Stimulated activated CD8-positive, alpha-beta memory T cell treated with anti-CD3 and anti-CD28 coated beads, Interleukin-7, amount 100 ng/mL, for 4 hours (primary cell): ENCODE measurements at regions not wholly inside any gene's neighbourhood (a gene's known extent, or its start where the extent isn't known, plus 50 kb on each side); places are given as distances from the start of the nearest gene placed in this dataset.
"Not testable (repeated sequence)": the region's sequence is repeated elsewhere in the genome, so short reads cannot be mapped to it uniquely, and the experiment has no call there.

Experiments used
- DNase-seq, 2 donors: peaks; one replicate each; pipeline ENCODE4 v3.0.0-alpha.2; 2020; ENCODE audit warnings: low read depth in 2 of 2

DNA sequence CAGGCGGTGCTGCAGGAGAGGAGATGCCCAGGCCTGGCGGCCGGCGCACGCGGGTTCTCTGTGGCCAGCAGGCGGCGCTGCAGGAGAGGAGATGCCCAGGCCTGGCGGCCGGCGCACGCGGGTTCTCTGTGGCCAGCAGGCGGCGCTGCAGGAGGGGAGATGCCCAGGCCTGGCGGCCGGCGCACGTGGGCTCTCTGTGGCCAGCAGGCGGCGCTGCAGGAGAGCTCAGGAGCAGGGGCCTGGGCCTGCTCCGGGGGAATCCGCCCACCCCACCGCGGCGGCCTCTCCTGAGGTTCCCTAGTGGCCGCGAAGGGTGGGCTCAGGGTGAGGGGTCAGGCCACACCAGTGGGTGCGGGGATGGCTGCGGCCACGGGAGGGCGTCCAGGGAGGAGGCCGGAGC is 75.9 kb downstream of the OR4F16 start:
- DNase-seq, result not testable (repeated sequence)

DNA sequence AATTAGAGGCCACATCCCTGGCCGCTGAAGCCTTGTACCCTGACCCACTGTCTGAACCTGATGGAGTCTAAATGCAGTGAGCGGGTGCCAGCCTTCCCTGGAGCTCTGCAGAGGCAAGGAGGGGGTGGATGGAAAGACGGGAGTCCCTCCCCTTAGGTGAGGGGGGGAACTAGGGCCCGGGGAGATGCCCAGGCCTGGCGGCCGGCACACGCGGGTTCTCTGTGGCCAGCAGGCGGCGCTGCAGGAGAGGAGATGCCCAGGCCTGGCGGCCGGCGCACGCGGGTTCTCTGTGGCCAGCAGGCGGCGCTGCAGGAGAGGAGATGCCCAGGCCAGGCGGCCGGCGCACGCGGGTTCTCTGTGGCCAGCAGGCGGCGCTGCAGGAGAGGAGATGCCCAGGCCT is 77.3 kb downstream of the OR4F16 start:
- DNase-seq, result not testable (repeated sequence)

DNA sequence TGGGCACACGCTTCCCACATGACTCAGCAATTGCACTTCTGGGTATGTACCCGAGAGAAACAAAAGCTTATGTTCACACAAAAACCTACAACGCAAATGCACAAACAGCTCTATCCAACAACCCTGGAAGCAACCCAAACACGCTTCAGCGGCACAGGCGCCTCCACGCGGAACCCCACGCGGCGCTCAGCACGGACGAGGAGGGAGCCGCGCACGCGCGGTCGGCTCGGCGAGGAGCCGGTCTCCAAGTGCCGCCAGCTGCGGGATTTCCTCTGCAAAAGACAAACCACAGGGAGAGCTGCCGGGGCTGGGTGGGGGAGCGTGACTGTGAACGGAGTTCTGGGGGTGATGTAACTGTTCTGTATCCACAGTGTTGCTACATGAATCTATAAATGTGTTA is 81.2 kb downstream of the OR4F16 start:
- DNase-seq, result peak in 1 of 2 donors; percentile 21

DNA sequence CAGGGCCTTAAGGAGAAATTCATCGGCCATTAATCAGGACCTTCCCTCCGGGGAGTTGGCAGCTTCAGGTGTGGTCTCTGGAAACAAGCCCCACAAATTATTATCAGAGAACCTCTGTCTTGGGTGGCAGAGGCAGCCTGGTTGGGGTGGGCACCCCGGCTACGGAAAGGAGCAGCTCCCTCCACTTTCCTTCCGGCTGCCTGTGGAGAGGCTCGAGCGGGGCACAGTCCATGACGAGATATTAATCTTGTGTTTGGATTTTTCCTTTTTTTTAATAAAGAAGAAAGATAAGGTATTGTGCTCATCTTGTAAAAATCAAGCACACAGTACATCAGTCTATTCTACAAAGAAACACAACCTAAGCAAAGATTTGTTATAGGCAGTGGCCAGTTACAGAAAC is 98.2 kb downstream of the OR4F16 start:
- not testable (repeated sequence) for DNase-seq

DNA sequence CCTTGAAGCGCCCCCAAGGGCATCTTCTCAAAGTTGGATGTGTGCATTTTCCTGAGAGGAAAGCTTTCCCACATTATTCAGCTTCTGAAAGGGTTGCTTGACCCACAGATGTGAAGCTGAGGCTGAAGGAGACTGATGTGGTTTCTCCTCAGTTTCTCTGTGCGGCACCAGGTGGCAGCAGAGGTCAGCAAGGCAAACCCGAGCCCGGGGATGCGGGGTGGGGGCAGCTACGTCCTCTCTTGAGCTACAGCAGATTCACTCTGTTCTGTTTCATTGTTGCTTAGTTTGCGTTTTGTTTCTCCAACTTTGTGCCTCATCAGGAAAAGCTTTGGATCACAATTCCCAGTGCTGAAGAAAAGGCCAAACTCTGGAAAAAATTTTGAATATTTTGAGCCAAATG is 100.5 kb downstream of the OR4F16 start:
- peak; percentile 23 to 31 for DNase-seq
